HG02973 (cell line): ENCODE measurements at regions not wholly inside any gene's neighbourhood (a gene's known extent, or its start where the extent isn't known, plus 50 kb on each side); places are given as distances from the start of the nearest gene placed in this dataset.

Experiments used
- ATAC-seq: cut with Tn5 transposase; IDR thresholded peaks from one replicate; pipeline ENCODE4 v1.9.1; 2021; ENCODE audit warnings: moderate library complexity; ENCODE audit not compliant: unreplicated experiment

GRCh38 chr11:19374151-19374569 is 133.4 kb upstream of the E2F8 start:
- no peak for ATAC-seq

GRCh38 chr11:19372381-19372780 is 131.6 kb upstream of the E2F8 start:
- ATAC-seq, result no peak

GRCh38 chr11:19370100-19370861 is 129.5 kb upstream of the E2F8 start:
- no peak for ATAC-seq

- ATAC-seq, result no peak
Observed at GRCh38 chr11:19368726-19369375, 128.1 kb upstream of the E2F8 start.

- no peak for ATAC-seq
Observed at GRCh38 chr11:19366992-19367709, 126.4 kb upstream of the E2F8 start.

GRCh38 chr11:19365743-19366410 is 125.1 kb upstream of the E2F8 start:
- ATAC-seq, result no peak

GRCh38 chr11:19359221-19360000 is 118.7 kb upstream of the E2F8 start:
- no peak for ATAC-seq

- ATAC-seq, result no peak
Observed at GRCh38 chr11:19357943-19358342, 117.2 kb upstream of the E2F8 start.

- ATAC-seq, result no peak
Observed at GRCh38 chr11:19355601-19356000, 114.9 kb upstream of the E2F8 start.

- no peak for ATAC-seq
Observed at GRCh38 chr11:19353287-19353850, 112.6 kb upstream of the E2F8 start.

GRCh38 chr11:19352771-19353160 is 112.0 kb upstream of the E2F8 start:
- ATAC-seq, result no peak

GRCh38 chr11:19352072-19352770 is 111.5 kb upstream of the E2F8 start:
- no peak for ATAC-seq

GRCh38 chr11:19351426-19351825 is 110.7 kb upstream of the E2F8 start:
- ATAC-seq, result no peak

- ATAC-seq, result no peak
Observed at GRCh38 chr11:19350160-19350559, 109.4 kb upstream of the E2F8 start.

GRCh38 chr11:19349340-19350025 is 108.7 kb upstream of the E2F8 start:
- no peak for ATAC-seq

GRCh38 chr11:19347911-19348310 is 107.2 kb upstream of the E2F8 start:
- no peak for ATAC-seq

- no peak for ATAC-seq
Observed at GRCh38 chr11:19345848-19346681, 105.3 kb upstream of the E2F8 start.

GRCh38 chr11:19345519-19345847 is 104.7 kb upstream of the E2F8 start:
- ATAC-seq, result no peak
